ENCODE measurements at regions not wholly inside any gene's neighbourhood (a gene's known extent, or its start where the extent isn't known, plus 50 kb on each side); places are given as distances from the start of the nearest gene placed in this dataset.

DNA sequence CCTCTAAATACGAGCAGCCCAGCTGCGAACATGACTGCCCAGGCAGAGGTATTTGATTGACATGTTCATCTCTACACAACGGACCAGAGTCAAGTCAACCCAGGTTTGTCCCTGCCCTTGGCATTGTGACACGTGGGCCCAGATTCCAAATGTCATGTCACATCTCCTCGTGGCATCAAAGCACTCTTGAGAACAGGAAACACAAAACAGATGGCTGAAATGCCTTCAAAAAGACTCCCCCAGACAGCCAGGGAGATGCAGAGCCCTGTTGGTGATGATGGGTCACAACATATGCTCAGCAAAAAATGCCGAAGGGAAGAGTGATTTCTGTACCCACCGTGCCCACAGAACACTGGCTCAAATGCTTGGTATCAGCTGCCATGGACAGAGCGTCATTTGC lies 337.8 kb upstream of the DAB1 start:
- TF ChIP-seq, protein P1, sequence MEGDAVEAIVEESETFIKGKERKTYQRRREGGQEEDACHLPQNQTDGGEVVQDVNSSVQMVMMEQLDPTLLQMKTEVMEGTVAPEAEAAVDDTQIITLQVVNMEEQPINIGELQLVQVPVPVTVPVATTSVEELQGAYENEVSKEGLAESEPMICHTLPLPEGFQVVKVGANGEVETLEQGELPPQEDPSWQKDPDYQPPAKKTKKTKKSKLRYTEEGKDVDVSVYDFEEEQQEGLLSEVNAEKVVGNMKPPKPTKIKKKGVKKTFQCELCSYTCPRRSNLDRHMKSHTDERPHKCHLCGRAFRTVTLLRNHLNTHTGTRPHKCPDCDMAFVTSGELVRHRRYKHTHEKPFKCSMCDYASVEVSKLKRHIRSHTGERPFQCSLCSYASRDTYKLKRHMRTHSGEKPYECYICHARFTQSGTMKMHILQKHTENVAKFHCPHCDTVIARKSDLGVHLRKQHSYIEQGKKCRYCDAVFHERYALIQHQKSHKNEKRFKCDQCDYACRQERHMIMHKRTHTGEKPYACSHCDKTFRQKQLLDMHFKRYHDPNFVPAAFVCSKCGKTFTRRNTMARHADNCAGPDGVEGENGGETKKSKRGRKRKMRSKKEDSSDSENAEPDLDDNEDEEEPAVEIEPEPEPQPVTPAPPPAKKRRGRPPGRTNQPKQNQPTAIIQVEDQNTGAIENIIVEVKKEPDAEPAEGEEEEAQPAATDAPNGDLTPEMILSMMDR (IDR thresholded peaks at IDR 0.05), result no peak
- no peak for TF ChIP-seq ZFX (IDR thresholded peaks at IDR 0.05; ENCODE audit: borderline replicate concordance)

Data from 22Rv1 (cell line).